GM12874 (cell line): ENCODE measurements at regions not wholly inside any gene's neighbourhood (a gene's known extent, or its start where the extent isn't known, plus 50 kb on each side); places are given as distances from the start of the nearest gene placed in this dataset.

Experiments
- CTCF ChIP-seq: IDR thresholded peaks from 2 replicates; pipeline ENCODE4 v1.5.1; 2011; ENCODE audit warnings: low read depth, mild to moderate bottlenecking, control low read depth, low read length, moderate library complexity; ENCODE audit not compliant: insufficient read depth

- TF ChIP-seq CTCF = no peak
These were observed 366.9 kb downstream of the S1PR1 start for GRCh38 chr1:101603726-101604125.

GRCh38 chr1:101605878-101606277 is 369.1 kb downstream of the S1PR1 start:
- TF ChIP-seq CTCF = no peak

GRCh38 chr1:101613546-101613945 is 376.7 kb downstream of the S1PR1 start:
- no peak for TF ChIP-seq CTCF

GRCh38 chr1:101618900-101619299 is 377.8 kb downstream of the OLFM3 start:
- TF ChIP-seq CTCF = no peak

GRCh38 chr1:101632548-101633272 is 364.0 kb downstream of the OLFM3 start:
- TF ChIP-seq CTCF = no peak

- TF ChIP-seq CTCF = no peak
These were observed 350.9 kb downstream of the OLFM3 start for GRCh38 chr1:101645810-101646209.

- no peak for TF ChIP-seq CTCF
These were observed 344.2 kb downstream of the OLFM3 start for GRCh38 chr1:101652484-101652883.

GRCh38 chr1:101653482-101653946 is 343.2 kb downstream of the OLFM3 start:
- 0 out of 2 replicates have a peak, but pooled peaks have one; percentile 21 for TF ChIP-seq CTCF
